Endothelial cell of hepatic sinusoid (primary cell): ENCODE measurements at regions not wholly inside any gene's neighbourhood (a gene's known extent, or its start where the extent isn't known, plus 50 kb on each side); places are given as distances from the start of the nearest gene placed in this dataset.

Source experiments
- in situ Hi-C: cut with HindIII; loops from 2 replicates; pipeline ENCODE4 v1.10.0; 2017; ENCODE audit warnings: low sequenced_read_pairs

DNA sequence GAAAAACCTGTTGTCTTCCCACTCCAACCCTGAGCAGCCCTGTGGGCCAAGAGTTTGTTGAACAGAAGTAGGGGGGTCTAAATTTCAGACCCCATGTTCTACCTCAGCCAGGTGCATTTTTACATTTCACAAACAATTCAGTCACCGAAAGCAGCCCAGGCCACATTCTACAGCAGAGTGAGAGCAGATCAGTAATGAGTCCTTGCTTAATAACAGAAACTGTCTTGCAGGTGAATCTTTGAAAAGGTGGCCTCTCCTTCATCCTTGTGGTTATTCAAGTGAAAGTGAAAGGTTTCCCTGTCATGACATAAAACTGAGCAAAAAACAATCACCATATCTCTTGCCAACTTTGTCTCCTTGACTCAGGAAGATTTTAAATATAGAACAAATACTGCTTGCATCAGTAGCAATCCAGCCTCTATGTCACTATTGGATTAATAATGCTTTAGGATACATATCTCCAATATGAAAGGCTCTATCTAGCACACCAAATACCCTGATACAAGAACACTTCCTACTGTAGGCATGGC lies 670.2 kb downstream of the DIAPH3 start:
- in situ Hi-C loops: loop anchor here (25.0 kb wide), 1 partner anchor 1856 kb away; the partner anchor contains the start of gene PCDH17

DNA sequence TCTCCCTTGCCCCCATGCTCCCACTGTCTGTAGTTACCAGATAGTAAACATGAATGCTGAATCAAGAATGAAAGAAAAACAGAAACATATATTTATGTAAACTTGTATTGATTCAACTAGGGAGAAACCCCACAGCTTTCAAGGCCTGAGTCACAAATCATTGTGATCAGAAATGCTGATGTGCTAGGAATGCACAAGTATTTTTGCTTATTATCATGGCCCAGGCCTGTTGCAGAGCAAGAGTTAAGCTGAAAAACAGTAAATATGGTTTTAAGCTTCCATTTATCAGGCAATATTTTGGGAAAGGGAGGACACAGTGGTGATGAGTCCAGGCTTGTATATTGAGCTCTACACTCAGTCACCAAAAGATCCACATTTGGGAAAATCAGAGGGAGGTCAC lies 669.6 kb downstream of the DIAPH3 start:
- in situ Hi-C loops: loop anchor here (25.0 kb wide), 1 partner anchor 1857 kb away; the partner anchor contains the start of gene PCDH17

DNA sequence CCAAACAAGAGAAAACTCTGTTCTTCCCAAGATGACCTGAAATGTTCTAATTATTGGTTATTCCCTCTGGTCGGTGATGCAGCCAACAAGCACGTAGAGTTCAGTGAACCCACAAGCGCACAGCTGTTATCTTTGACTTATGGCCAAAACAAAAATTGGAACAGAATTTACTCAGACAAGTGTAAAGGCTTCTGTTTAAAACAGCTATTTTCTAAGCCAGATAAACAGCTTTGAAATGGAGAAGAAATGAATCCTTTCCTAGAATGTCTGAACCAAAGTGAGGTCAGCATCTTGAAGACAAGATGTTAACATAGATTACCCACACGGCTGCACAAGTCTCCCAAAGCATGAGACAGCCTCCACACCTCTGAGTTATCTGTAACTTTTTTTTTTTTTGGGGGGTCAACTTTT lies 669.2 kb downstream of the DIAPH3 start:
- in situ Hi-C loops: loop anchor here (25.0 kb wide), 1 partner anchor 1857 kb away; the partner anchor contains the start of gene PCDH17

DNA sequence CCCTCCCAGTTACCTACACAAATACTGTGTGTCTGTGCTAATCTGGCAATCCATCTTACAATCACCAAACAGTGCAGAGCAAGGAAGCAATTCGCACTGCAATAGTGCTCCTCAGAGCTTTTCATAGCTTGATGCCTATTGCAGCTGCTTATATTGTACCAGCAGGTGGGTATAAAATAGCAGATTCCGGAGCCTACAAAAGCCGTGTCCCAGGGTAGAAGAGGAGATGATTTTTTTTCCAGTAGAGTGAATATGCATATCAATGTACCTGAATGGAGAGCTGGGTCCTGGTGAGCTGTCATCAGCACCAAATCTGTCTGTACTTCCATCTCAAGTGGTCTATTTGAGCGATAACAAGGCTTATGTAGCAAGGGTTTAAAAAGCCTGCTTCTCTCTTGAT lies 668.4 kb downstream of the DIAPH3 start:
- in situ Hi-C loops: loop anchor here (25.0 kb wide), 1 partner anchor 1858 kb away; the partner anchor contains the start of gene PCDH17

DNA sequence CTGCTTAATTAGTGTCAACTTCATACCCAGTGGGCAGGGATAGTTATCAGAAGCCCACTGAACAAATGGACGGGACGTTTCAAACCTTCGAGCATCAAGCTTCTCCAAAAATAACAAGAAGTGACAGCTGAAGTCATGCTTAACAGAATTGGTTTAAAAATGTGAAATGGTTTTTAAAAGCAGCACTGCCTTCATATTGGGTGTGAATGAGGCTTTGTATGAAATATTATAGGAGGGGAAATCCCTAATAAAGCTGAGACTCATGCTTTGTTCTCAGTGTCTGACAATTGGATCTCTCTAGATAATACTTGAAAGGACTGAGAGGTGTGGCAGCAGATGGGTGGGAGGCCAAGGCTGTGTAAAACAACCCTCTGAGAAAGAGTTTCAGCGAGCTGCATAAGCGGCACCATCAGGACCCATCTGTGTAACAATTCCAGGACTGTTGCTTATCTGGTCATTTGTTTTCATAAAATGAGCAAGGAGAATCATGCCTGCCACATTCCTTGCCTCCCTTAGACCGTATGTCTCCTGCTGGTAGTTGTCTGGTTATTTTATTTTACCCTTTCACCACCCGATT lies 667.7 kb downstream of the DIAPH3 start:
- in situ Hi-C loops: loop anchor here (25.0 kb wide), 1 partner anchor 1859 kb away; the partner anchor contains the start of gene PCDH17

DNA sequence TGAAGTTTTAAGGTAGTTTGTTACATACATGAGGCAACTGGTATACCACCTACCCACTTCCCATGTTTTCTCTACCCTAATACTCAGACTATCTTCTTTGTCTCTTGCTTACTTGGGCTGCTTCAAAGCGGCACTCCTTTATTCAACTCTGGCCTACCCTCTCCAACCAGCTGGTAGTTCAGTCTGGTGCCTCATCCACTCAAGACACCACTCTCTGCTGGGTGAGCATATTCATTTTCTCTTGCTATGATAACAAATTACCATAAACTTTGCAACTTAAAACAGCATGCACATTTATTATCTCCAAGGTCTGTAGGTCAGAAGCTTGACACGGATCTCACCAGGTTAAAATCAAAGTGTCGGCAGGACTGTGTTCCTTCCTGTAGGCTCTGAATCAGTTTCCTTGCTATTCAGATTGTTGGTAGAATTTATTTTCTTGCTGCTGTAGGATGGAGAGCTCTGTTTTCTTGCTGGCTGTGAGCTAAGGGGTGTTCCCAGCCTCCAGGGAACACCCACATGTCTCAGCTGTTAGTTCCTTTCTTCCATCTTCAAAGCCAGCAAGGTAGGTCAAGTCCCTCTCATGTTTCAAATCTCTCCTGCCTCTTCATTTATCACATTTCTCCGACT lies 666.0 kb downstream of the DIAPH3 start:
- in situ Hi-C loops: loop anchor here (25.0 kb wide), 1 partner anchor 1860 kb away; the partner anchor contains the start of gene PCDH17

DNA sequence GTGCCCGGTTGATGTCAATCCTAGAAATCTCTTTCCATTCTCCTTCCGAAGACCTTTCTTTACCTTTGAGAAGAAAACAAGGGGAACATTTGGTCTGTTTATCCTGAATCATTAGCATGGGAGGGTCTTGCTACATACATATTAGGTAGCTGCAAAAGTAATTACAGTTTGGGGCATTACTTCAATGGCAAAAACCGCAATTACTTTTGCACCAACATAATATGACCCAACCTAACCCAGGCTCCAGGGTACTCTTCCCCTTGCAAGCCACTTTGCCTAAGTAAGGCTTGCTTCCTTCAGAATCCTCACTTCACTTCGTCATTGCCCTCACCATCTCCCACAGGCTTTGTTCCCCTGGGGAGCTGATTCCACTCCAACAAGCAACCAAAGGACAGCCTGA lies 662.7 kb downstream of the DIAPH3 start:
- in situ Hi-C loops: no loop called here

DNA sequence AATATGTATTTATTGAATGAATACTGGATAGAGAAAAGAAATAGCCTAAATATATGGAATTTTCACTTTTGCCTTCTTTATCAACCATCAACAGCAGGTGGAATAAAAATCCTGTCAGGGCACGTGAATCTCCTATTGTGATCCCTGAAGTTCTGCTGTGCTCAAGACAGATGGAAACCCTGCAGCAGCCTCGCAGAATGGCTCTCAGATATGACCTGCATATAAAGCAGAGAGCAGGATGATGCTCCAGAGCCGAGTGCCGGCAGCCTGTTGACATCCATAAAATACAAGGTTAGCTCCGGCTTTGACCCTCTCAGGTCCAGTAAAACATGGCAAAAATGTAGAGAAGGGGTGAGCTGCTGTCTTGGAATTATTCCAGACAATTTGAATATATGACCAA lies 659.3 kb downstream of the DIAPH3 start:
- in situ Hi-C loops: no loop called here

DNA sequence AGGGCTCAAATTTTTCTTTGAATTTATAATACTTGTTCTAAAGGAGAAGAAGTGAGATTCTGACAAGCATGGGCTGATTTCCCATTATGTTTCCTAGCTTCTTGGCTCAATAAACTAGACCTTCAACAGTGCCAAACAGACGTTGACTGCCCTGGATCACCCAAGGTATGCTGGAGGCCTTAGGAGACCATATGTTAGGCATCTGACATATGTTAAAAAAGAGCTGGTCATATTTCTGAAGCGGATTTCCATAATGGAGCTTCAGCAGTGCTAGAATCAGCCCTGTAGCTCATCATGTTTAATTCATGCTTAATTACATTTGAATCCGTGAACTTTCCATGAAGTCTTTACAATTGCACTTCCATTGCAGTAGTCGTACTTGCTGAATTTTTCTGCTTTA lies 653.3 kb downstream of the DIAPH3 start:
- in situ Hi-C loops: no loop called here

DNA sequence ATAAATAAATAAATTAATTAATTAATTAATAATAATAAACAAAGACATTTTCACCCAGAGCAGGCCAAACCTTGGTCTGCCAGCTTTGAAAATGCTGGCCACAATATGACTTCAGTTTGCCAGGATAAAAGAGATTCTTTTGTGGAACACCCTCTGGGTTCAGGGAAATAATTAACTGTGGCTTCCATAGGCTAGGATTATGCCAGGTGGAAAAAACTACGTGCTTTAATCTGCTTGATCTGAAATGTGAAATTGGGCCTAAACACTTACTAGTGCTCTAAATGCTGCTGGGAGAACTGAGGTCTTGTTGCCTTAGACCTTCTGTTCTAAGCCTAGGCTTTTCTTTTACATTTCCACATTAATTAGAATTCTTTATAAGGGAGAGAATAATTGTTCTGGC lies 650.0 kb downstream of the DIAPH3 start:
- in situ Hi-C loops: no loop called here

DNA sequence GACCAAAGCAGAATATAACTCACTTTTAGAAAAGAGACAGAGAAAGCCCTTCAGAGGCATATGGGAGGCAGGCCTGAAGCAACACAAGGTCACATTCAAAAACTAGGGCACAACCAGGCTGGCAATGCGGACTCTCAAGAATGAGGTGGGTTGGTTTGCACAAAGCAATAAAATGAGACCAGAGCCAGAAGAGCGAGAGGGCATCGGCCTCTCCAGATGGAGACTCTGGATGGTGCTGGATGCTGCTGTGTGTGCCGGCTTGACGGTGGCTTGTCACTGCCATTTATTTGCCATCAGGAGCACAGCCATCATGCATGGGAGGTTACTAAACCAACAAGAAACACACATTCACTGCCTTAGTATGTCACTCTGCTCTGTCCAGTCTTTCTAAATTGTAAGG lies 649.4 kb downstream of the DIAPH3 start:
- in situ Hi-C loops: no loop called here

DNA sequence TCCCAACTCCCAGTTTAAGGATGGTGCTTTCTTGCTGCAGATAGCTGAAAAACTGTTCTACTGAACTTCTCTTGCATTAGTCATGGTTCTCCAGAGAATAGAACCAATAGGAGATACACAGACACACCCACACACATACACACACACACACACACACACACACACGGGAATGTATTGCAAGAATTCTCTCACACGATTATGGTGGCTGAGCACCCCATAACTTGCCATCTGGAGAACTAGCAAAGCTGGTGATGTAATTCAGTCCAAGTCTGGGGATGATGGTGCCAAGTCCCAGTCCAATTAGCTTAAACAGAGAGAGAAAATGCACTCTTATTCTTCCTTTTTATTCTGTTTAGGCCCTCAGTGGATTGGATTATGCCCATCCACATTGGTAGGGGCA lies 643.9 kb downstream of the DIAPH3 start:
- in situ Hi-C loops: no loop called here

DNA sequence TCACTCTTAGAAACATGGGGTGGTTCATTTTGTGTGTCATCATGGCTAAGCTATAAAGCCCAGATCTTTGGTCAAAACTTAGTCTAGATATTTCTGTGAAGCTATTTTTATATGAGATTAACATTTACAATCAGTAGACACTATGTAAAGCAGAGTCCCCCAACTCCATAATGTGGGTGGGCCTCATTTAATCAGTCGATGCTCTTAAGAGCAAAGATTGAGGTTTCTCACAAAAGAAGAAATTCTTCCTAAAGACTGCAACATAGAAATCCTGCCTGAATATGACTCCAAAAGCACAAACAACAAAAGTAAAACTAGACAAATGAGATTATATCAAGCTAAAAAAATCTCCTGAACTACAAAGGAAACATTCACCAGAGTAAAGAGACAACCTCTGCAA lies 642.2 kb downstream of the DIAPH3 start:
- in situ Hi-C loops: no loop called here

DNA sequence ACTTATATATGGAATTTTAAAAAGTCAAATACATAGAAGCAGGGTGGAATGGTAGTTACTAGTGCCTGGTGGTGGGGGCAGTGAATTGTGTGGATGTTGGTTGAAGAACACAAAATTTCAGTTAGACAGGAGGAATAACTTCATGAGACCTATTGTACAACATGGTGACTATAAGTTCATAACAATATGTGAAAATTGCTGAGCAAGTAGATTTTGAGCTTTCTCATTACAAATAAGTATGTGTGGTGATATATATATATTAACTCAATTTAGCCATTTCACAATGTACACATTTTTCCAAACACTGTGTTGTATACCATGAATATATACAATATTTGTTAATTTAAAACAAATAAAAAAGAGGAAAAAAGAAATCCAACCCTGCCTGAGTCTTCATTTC lies 641.1 kb downstream of the DIAPH3 start:
- in situ Hi-C loops: no loop called here

DNA sequence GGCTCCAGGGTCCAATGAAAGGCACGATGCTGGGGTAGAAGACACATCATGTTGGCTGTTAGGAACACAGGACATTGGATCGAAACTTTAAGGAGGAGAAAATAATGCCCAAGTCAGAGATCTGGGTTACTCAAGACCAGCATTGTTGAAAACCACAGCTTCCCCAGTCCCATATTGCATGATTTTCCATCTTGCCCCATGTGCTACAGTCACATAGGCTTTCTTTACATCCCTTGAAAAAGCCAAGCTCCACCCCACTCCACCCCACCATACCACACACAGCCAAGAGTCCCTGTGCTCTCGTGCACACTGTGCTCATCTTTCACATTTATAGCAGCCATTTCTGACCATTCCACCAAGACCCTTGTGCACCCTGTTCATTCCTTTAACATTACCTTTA lies 636.2 kb downstream of the DIAPH3 start:
- in situ Hi-C loops: no loop called here

DNA sequence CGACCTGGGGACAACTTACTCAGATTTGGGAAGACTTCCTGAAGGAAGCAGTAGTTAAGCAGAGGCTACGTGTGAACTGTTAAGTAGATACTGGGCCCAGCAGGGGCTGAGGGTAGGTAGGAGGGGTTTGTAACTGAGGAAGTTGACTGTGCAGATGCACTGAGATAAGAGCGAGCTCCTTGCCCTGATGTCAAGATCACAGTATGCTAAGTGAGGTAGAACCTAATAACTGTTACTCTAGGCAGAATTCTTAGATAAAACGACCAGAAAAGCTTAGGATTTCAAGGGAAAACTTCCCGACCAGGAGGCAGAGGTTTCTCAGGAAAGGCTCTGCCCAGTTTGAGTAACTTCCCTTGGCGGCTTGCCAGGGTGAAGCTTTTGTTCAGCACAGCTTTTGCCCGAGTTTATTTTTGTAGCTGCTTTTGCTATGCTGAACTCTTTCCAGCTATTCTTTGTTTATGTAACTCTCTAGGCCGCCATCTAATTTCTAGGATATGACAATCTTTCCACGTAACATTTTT lies 632.1 kb downstream of the DIAPH3 start:
- in situ Hi-C loops: no loop called here

DNA sequence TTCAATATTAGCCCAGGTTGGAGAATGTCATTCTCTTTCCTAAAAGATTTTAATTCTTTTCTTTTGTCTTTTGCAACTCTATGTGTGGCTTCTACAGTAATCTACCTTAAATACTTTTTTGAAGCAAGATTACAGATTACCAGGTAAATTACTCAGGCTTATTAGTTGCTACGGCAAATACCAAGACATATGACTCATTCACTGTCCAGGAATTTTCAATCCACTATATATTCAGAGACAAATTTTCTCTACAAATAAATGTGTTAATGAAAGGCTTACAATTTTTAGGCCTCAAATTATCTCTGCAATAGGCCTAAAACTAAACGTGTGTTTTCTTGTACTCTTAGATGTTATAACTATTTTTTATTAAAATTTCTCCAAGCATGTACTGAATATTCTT lies 631.3 kb downstream of the DIAPH3 start:
- in situ Hi-C loops: no loop called here

DNA sequence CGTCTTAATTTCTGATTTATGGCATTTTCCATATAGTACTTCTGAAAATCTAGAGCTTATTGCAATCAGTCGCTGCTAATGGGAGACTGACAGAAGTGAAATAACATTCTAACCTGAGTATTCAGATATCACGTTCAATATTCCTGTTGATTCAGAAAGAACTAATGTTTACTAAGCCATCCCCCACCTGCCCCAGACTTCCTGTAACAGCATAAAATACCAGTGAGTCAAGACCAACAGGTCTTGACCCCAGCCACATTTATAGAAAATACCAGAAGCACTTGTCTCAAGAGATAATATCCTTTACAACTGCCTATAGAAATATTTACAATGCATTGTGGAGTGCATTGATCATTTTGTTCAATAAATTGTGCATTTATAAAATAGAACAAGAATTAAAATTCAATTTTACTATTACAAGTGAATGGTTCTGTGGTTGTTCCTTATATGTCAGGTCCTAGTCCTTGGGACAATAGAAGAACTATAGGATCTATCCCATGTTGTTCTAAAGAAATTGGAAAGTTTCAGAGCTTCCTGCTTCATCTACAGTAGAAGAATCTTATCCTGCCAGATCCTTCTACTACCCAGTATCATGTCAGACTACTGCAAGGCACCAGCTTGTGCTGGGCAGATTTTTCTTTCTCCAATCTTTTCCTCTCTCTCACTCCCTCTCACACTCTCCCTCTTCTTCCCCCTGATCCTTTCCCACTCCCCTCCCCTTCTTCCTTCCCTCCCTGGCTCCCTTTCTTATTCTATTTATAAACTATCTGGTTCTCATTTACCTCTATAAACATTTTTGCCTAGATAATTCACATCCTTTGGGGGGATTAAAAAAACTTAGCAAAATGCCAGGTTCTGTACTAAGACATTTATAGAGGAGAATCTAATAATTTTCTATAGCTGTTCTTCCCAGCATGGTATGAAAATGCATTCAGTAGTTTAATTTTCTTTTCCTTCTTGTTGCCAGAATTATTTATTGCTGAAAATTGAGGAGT lies 629.9 kb downstream of the DIAPH3 start:
- in situ Hi-C loops: no loop called here

DNA sequence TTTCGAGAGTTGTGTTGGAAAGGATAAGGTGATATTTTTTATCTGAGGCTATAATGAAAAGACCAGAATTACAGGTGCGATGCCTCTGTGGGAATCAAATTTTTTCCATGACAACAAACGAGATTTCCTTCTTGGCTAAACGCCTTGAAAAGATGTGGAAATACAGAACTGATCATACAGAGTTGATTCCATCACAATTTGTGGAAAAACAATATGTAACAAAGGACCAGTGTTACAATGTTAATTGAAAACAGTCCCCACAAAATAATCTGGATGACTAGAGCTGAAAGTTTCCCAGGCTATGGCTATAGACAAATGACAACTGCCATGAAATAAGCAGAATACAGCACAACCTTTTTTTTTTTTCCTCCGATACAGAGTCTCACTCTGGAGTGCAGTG lies 628.9 kb downstream of the DIAPH3 start:
- in situ Hi-C loops: no loop called here

DNA sequence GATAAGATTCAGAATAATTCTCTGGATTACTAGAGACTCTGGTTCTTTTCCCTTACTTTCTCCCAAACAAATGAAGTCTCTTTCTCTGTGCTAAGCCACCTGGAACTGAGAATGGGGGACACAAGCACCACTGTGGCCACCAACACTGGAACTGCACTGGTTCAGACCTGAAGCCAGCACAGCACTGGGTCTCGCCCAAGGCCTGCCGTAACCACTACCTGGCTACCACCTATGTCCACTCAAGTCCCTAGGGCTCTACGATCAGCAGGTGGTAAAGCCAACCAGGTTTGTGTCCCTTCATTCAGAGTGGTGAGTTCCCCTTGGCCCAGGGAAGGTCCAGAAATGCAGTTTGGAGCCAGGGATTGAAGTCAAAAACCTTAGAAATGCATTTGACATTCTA lies 626.2 kb downstream of the DIAPH3 start:
- in situ Hi-C loops: no loop called here

DNA sequence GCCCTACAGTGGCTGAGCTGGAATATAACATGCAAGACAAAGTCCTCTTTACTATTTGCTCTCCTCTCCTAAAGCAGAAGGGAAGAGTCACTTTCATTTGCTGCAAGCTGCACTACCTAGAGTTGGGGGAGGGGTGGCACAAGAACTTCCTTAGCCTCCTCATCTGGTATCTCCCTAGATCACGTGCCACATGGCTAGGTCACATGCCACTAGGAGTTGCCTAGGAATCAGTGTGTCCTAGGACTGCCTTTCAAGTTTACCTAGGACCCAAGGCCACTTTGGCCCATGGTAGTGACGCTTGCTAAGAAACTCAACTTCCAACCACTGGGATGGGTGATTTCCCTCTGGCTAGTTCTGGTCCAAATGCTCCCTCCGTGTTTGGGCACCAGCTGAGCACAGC lies 625.2 kb downstream of the DIAPH3 start:
- in situ Hi-C loops: no loop called here
